ENCODE measurements at regions not wholly inside any gene's neighbourhood (a gene's known extent, or its start where the extent isn't known, plus 50 kb on each side); places are given as distances from the start of the nearest gene placed in this dataset.
"Not testable (repeated sequence)": the region's sequence is repeated elsewhere in the genome, so short reads cannot be mapped to it uniquely, and the experiment has no call there.

GRCh38 chr14:101251812-101252442 lies 309.4 kb upstream of the DIO3 start:
- DNase-seq: no peak

- DNase-seq: no peak
These were observed 308.7 kb upstream of the DIO3 start for GRCh38 chr14:101252443-101253214.

GRCh38 chr14:101253948-101254347 lies 307.3 kb upstream of the DIO3 start:
- no peak for DNase-seq

GRCh38 chr14:101254805-101255764 lies 306.2 kb upstream of the DIO3 start:
- no peak for DNase-seq

- no peak for DNase-seq
These were observed 305.6 kb upstream of the DIO3 start for GRCh38 chr14:101255765-101256125.

- no peak for DNase-seq
These were observed 305.0 kb upstream of the DIO3 start for GRCh38 chr14:101256266-101256665.

GRCh38 chr14:101257551-101257950 lies 303.7 kb upstream of the DIO3 start:
- DNase-seq: no peak

- DNase-seq: no peak
These were observed 301.5 kb upstream of the DIO3 start for GRCh38 chr14:101259748-101260147.

GRCh38 chr14:101266441-101266840 lies 294.9 kb upstream of the DIO3 start:
- not testable (repeated sequence) for DNase-seq

- no peak for DNase-seq
These were observed 288.2 kb upstream of the DIO3 start for GRCh38 chr14:101273091-101273490.

GRCh38 chr14:101276309-101277091 lies 284.8 kb upstream of the DIO3 start:
- DNase-seq: no peak

GRCh38 chr14:101282418-101282817 lies 278.9 kb upstream of the DIO3 start:
- no peak for DNase-seq

GRCh38 chr14:101284711-101285110 lies 276.6 kb upstream of the DIO3 start:
- no peak for DNase-seq

- no peak for DNase-seq
These were observed 274.9 kb upstream of the DIO3 start for GRCh38 chr14:101286271-101287018.

GRCh38 chr14:101288436-101289229 lies 272.7 kb upstream of the DIO3 start:
- no peak for DNase-seq

GRCh38 chr14:101289230-101289690 lies 272.0 kb upstream of the DIO3 start:
- no peak for DNase-seq

GRCh38 chr14:101289911-101290310 lies 271.4 kb upstream of the DIO3 start:
- no peak for DNase-seq

GRCh38 chr14:101290611-101291010 lies 270.7 kb upstream of the DIO3 start:
- no peak for DNase-seq

- no peak for DNase-seq
These were observed 269.9 kb upstream of the DIO3 start for GRCh38 chr14:101291390-101291789.

- no peak for DNase-seq
These were observed 268.8 kb upstream of the DIO3 start for GRCh38 chr14:101292448-101292847.

- no peak for DNase-seq
These were observed 267.7 kb upstream of the DIO3 start for GRCh38 chr14:101293605-101294004.
